ENCODE measurements at regions not wholly inside any gene's neighbourhood (a gene's known extent, or its start where the extent isn't known, plus 50 kb on each side); places are given as distances from the start of the nearest gene placed in this dataset.

GRCh38 chr11:28420099-28420498, 311.9 kb downstream of the METTL15 start:
- H3K27ac Mint-ChIP-seq (ENCODE audit: unreplicated experiment) = no peak overlapping the region

GRCh38 chr11:28417601-28418323, 309.6 kb downstream of the METTL15 start:
- no peak overlapping the region for H3K27ac Mint-ChIP-seq (ENCODE audit: unreplicated experiment)
- H3K4me3 Mint-ChIP-seq (ENCODE audit: unreplicated experiment) = no peak overlapping the region
- no peak for DNase-seq
- H3K9me3 Mint-ChIP-seq (ENCODE audit: unreplicated experiment) = no peaks in the 10 kb centered on the region
- peaks cover 8% of the 10 kb centered on the region for H3K4me1 Mint-ChIP-seq (ENCODE audit: low read depth, unreplicated experiment)
- H3K27me3 Mint-ChIP-seq (ENCODE audit: unreplicated experiment) = no peaks in the 10 kb centered on the region
- TF ChIP-seq CTCF (IDR thresholded peaks at IDR 0.05; ENCODE audit: partially characterized antibody, unreplicated experiment) = no peak
- no peaks in the 10 kb centered on the region for H3K36me3 Mint-ChIP-seq (ENCODE audit: unreplicated experiment)

More at GRCh38 chr11:28420099-28420498, 311.9 kb downstream of the METTL15 start:
- DNase-seq = no peak
- no peaks in the 10 kb centered on the region for H3K9me3 Mint-ChIP-seq (ENCODE audit: unreplicated experiment)
- no peak overlapping the region for H3K4me3 Mint-ChIP-seq (ENCODE audit: unreplicated experiment)
- H3K4me1 Mint-ChIP-seq (ENCODE audit: low read depth, unreplicated experiment) = peaks cover 8% of the 10 kb centered on the region
- no peak for TF ChIP-seq CTCF (IDR thresholded peaks at IDR 0.05; ENCODE audit: partially characterized antibody, unreplicated experiment)
- no peaks in the 10 kb centered on the region for H3K36me3 Mint-ChIP-seq (ENCODE audit: unreplicated experiment)
- no peaks in the 10 kb centered on the region for H3K27me3 Mint-ChIP-seq (ENCODE audit: unreplicated experiment)

GRCh38 chr11:28412029-28412428, 303.8 kb downstream of the METTL15 start:
- no peaks in the 10 kb centered on the region for H3K27me3 Mint-ChIP-seq (ENCODE audit: unreplicated experiment)
- no peak for DNase-seq
- TF ChIP-seq CTCF (IDR thresholded peaks at IDR 0.05; ENCODE audit: partially characterized antibody, unreplicated experiment) = no peak
- no peaks in the 10 kb centered on the region for H3K36me3 Mint-ChIP-seq (ENCODE audit: unreplicated experiment)
- no peak overlapping the region for H3K4me3 Mint-ChIP-seq (ENCODE audit: unreplicated experiment)
- H3K9me3 Mint-ChIP-seq (ENCODE audit: unreplicated experiment) = no peaks in the 10 kb centered on the region
- H3K4me1 Mint-ChIP-seq (ENCODE audit: low read depth, unreplicated experiment) = no peaks in the 10 kb centered on the region
- H3K27ac Mint-ChIP-seq (ENCODE audit: unreplicated experiment) = no peak overlapping the region

GRCh38 chr11:28401446-28401845, 293.3 kb downstream of the METTL15 start:
- DNase-seq = no peak
- Mint-ChIP-seq H3K27me3 (ENCODE audit: unreplicated experiment) (no peaks in the 10 kb centered on the region), H3K36me3 (ENCODE audit: unreplicated experiment) (no peaks in the 10 kb centered on the region), H3K4me1 (ENCODE audit: low read depth, unreplicated experiment) (no peaks in the 10 kb centered on the region), H3K4me3 (ENCODE audit: unreplicated experiment) (no peak overlapping the region), H3K9me3 (ENCODE audit: unreplicated experiment) (no peaks in the 10 kb centered on the region), H3K27ac (ENCODE audit: unreplicated experiment) (no peak overlapping the region)
- no peak for TF ChIP-seq CTCF (IDR thresholded peaks at IDR 0.05; ENCODE audit: partially characterized antibody, unreplicated experiment)

GRCh38 chr11:28400331-28401100, 292.3 kb downstream of the METTL15 start:
- TF ChIP-seq CTCF (IDR thresholded peaks at IDR 0.05; ENCODE audit: partially characterized antibody, unreplicated experiment) = no peak
- H3K4me3 Mint-ChIP-seq (ENCODE audit: unreplicated experiment) = no peak overlapping the region
- H3K36me3 Mint-ChIP-seq (ENCODE audit: unreplicated experiment) = no peaks in the 10 kb centered on the region
- no peak overlapping the region for H3K27ac Mint-ChIP-seq (ENCODE audit: unreplicated experiment)
- H3K9me3 Mint-ChIP-seq (ENCODE audit: unreplicated experiment) = no peaks in the 10 kb centered on the region
- H3K4me1 Mint-ChIP-seq (ENCODE audit: low read depth, unreplicated experiment) = no peaks in the 10 kb centered on the region
- no peak for DNase-seq
- no peaks in the 10 kb centered on the region for H3K27me3 Mint-ChIP-seq (ENCODE audit: unreplicated experiment)

Measured in glutamatergic neuron (in vitro differentiated cells).